ENCODE measurements at regions not wholly inside any gene's neighbourhood (a gene's known extent, or its start where the extent isn't known, plus 50 kb on each side); places are given as distances from the start of the nearest gene placed in this dataset.

DNA sequence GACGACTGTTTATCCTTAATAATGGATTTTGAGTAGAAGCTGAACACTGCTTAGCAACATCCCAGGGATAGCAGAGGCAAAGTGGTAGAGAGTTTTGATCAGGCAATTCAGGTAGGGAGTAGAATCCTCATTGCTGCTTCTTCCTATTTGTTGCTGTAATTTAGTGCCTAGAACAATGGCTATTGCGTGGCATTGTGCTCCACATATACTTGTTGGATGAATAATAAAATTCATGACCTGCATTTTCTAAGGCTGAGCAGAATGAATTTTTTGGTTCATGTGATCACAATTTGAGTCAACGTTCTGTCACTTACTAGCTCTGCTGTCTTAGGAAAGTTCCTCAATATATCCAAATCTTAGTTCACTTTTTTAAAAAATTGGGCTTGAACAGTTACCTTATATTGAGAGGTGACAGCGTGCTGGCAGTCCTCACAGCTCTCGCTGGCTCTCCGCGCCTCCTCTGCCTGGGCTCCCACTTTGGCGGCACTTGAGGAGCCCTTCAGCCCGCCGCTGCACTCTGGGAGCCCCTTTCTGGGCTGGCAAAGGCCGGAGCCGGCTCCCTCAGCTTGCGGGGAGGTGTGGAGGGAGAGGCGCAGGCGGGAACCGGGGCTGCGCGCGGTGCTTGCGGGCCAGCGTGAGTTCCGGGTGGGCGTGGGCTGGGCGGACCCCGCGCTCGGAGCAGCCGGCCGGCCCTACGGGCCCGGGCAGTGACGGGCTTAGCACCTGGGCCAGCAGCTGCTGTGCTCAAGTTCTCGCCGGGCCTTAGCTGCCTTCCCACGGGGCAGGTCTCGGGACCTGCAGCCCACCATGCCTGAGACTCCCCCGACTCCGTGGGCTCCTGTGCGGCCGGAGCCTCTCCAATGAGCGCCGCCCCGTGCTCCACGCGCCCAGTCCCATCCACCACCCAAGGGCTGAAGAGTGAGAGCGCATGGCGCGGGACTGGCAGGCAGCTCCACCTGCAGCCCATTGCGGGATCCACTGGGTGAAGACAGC is 350.6 kb downstream of the ETS1 start:
- Histone ChIP-seq H3K79me2 (ENCODE audit: insufficient read depth) (no peaks in the 10 kb centered on the region), H3K9me3 (no peaks in the 10 kb centered on the region), H3F3A (replicated peaks; ENCODE audit: insufficient read depth) (no peaks in the 10 kb centered on the region), H2AFZ (ENCODE audit: low read depth) (no peak overlapping the region), H4K20me1 (ENCODE audit: insufficient read depth) (no peaks in the 10 kb centered on the region), H3K9ac (no peak overlapping the region), H3K4me3 (ENCODE audit: low read depth in 2 of 2, low read length in 1 of 2) (no peak overlapping the region), H3K4me1 (ENCODE audit: control insufficient read depth in 1 of 2, insufficient read depth in 2 of 2, low read depth in 1 of 2, low read length in 1 of 2) (peaks cover 9 to 18% of the 10 kb centered on the region in 2 experiments; a peak in 3 of 4 replicates), H3K4me2 (no peak overlapping the region), H3K36me3 (replicated peaks in 1 of 2; ENCODE audit: control insufficient read depth in 1 of 2, insufficient read depth in 2 of 2, low read length in 1 of 2) (no peaks in the 10 kb centered on the region), H3K27me3 (ENCODE audit: insufficient read depth) (no peaks in the 10 kb centered on the region), H3K27ac (ENCODE audit: low read depth in 2 of 2, low read length in 1 of 2) (peak overlapping the region in 1 of 2 experiments; percentile 99; a peak in 2 of 4 replicates), H3K9me2 (no peaks in the 10 kb centered on the region)
- CTCF ChIA-PET: interaction anchor here (0.8 to 1.7 kb wide), 6 partner anchors 9 to 395 kb away, joined by 3 to 6 read pairs (median 4); no protein-coding TSS in a partner anchor
- no peak for TF ChIP-seq RCOR1 (IDR thresholded peaks at IDR 0.05; ENCODE audit: low read length)
- TF ChIP-seq, protein P1, sequence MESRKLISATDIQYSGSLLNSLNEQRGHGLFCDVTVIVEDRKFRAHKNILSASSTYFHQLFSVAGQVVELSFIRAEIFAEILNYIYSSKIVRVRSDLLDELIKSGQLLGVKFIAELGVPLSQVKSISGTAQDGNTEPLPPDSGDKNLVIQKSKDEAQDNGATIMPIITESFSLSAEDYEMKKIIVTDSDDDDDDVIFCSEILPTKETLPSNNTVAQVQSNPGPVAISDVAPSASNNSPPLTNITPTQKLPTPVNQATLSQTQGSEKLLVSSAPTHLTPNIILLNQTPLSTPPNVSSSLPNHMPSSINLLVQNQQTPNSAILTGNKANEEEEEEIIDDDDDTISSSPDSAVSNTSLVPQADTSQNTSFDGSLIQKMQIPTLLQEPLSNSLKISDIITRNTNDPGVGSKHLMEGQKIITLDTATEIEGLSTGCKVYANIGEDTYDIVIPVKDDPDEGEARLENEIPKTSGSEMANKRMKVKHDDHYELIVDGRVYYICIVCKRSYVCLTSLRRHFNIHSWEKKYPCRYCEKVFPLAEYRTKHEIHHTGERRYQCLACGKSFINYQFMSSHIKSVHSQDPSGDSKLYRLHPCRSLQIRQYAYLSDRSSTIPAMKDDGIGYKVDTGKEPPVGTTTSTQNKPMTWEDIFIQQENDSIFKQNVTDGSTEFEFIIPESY (IDR thresholded peaks at IDR 0.05; ENCODE audit: borderline replicate concordance, low read depth): no peak
- TF ChIP-seq YY1 (IDR thresholded peaks at IDR 0.05; ENCODE audit: low read depth): no peak
- no peak for TF ChIP-seq TAF1 (IDR thresholded peaks at IDR 0.05; ENCODE audit: borderline replicate concordance, low read depth, low read length)
- TF ChIP-seq SIN3A (IDR thresholded peaks at IDR 0.05; ENCODE audit: borderline replicate concordance, low read depth, low read length): no peak
- no peak for TF ChIP-seq MEF2A (IDR thresholded peaks at IDR 0.05; ENCODE audit: borderline replicate concordance, low read depth)
- no peak for TF ChIP-seq TEAD4 (IDR thresholded peaks at IDR 0.05; ENCODE audit: borderline replicate concordance, insufficient read depth)
- TF ChIP-seq GABPA (IDR thresholded peaks at IDR 0.05; ENCODE audit: low read depth): no peak
- TF ChIP-seq, protein P2, sequence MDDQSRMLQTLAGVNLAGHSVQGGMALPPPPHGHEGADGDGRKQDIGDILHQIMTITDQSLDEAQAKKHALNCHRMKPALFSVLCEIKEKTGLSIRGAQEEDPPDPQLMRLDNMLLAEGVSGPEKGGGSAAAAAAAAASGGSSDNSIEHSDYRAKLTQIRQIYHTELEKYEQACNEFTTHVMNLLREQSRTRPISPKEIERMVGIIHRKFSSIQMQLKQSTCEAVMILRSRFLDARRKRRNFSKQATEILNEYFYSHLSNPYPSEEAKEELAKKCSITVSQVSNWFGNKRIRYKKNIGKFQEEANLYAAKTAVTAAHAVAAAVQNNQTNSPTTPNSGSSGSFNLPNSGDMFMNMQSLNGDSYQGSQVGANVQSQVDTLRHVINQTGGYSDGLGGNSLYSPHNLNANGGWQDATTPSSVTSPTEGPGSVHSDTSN (IDR thresholded peaks at IDR 0.05): no peak
- TF ChIP-seq GATA2 (CRISPR knock-in tag; IDR thresholded peaks at IDR 0.05): no peak
- TF ChIP-seq, protein P3, sequence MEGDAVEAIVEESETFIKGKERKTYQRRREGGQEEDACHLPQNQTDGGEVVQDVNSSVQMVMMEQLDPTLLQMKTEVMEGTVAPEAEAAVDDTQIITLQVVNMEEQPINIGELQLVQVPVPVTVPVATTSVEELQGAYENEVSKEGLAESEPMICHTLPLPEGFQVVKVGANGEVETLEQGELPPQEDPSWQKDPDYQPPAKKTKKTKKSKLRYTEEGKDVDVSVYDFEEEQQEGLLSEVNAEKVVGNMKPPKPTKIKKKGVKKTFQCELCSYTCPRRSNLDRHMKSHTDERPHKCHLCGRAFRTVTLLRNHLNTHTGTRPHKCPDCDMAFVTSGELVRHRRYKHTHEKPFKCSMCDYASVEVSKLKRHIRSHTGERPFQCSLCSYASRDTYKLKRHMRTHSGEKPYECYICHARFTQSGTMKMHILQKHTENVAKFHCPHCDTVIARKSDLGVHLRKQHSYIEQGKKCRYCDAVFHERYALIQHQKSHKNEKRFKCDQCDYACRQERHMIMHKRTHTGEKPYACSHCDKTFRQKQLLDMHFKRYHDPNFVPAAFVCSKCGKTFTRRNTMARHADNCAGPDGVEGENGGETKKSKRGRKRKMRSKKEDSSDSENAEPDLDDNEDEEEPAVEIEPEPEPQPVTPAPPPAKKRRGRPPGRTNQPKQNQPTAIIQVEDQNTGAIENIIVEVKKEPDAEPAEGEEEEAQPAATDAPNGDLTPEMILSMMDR (IDR thresholded peaks at IDR 0.05): no peak
- TF ChIP-seq, protein P4, sequence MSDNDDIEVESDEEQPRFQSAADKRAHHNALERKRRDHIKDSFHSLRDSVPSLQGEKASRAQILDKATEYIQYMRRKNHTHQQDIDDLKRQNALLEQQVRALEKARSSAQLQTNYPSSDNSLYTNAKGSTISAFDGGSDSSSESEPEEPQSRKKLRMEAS (IDR thresholded peaks at IDR 0.05; ENCODE audit: low read depth): no peak
- TF ChIP-seq FOXJ3 (CRISPR knock-in tag; IDR thresholded peaks at IDR 0.05): no peak
- no peak for TF ChIP-seq FOSL2 (IDR thresholded peaks at IDR 0.05; ENCODE audit: borderline replicate concordance, low read depth)
- TF ChIP-seq EP300 (IDR thresholded peaks at IDR 0.05; ENCODE audit: borderline replicate concordance in 1 of 2, low read depth in 1 of 2, low read length in 1 of 2): no peak
- TF ChIP-seq, protein P5, sequence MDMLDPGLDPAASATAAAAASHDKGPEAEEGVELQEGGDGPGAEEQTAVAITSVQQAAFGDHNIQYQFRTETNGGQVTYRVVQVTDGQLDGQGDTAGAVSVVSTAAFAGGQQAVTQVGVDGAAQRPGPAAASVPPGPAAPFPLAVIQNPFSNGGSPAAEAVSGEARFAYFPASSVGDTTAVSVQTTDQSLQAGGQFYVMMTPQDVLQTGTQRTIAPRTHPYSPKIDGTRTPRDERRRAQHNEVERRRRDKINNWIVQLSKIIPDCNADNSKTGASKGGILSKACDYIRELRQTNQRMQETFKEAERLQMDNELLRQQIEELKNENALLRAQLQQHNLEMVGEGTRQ (IDR thresholded peaks at IDR 0.05; ENCODE audit: borderline replicate concordance, low read depth, low read length): no peak
- TF ChIP-seq EZH2phosphoT487 (IDR thresholded peaks at IDR 0.05; ENCODE audit: borderline replicate concordance, low read depth): no peak
- no peak for TF ChIP-seq NRF1 (IDR thresholded peaks at IDR 0.05; ENCODE audit: low read depth, low read length)
- TF ChIP-seq, protein P6, sequence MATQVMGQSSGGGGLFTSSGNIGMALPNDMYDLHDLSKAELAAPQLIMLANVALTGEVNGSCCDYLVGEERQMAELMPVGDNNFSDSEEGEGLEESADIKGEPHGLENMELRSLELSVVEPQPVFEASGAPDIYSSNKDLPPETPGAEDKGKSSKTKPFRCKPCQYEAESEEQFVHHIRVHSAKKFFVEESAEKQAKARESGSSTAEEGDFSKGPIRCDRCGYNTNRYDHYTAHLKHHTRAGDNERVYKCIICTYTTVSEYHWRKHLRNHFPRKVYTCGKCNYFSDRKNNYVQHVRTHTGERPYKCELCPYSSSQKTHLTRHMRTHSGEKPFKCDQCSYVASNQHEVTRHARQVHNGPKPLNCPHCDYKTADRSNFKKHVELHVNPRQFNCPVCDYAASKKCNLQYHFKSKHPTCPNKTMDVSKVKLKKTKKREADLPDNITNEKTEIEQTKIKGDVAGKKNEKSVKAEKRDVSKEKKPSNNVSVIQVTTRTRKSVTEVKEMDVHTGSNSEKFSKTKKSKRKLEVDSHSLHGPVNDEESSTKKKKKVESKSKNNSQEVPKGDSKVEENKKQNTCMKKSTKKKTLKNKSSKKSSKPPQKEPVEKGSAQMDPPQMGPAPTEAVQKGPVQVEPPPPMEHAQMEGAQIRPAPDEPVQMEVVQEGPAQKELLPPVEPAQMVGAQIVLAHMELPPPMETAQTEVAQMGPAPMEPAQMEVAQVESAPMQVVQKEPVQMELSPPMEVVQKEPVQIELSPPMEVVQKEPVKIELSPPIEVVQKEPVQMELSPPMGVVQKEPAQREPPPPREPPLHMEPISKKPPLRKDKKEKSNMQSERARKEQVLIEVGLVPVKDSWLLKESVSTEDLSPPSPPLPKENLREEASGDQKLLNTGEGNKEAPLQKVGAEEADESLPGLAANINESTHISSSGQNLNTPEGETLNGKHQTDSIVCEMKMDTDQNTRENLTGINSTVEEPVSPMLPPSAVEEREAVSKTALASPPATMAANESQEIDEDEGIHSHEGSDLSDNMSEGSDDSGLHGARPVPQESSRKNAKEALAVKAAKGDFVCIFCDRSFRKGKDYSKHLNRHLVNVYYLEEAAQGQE (IDR thresholded peaks at IDR 0.05; ENCODE audit: low read depth, low read length): no peak
- 97% methylated on average over 24 of the region's 49 CpGs for WGBS (ENCODE audit: low lambda C conversion rate)
- POLR2A ChIA-PET: interaction anchor here (0.5 kb wide), 1 partner anchor 505 kb away, joined by 3 read pairs; no protein-coding TSS in a partner anchor
- DNase-seq: peak; percentile 40

Measured in SK-N-SH (cell line).